ENCODE measurements at regions not wholly inside any gene's neighbourhood (a gene's known extent, or its start where the extent isn't known, plus 50 kb on each side); places are given as distances from the start of the nearest gene placed in this dataset.

DNA sequence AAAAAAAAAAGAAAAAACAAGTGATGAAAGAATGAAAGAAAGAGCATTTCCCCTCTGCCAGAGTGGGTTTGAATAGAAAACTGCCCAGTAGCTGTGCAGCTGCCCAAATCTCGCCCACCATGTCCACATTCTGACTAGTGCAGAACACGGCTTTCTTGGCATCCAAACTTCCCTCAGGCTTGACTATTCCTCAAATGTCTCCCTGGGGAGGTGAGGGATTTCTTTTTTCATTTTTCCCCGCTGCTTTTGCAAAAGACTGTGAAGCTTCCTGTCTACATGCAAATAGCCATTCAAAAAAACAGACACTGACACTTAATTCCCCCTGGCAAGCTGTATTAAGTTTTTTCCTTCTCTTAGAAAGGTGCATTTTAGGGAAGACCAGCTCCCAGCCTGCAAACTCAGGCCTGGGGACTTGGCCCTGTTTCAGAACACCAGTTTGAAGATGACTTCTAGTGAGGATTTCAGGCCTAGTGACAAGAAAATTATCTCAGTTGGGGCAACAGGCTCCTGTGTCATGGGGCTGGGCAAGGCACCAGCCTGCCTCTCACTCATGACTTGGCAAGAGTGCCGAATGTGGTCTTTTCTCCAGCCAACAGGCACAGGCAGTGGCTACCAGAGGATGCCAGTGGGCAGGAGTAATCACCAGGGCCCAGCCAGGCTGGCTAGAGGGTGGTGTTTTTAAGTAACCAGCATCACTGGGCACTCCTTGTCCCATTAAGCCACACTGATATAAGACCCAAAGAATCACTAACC lies 178.1 kb upstream of the NFIA start:
- H2BK120ac ChIP-seq (replicated peaks; ENCODE audit: low read depth, low read length): no peak overlapping the region
- DNase-seq (ENCODE audit: low read depth in 1 of 2, low spot score in 2 of 2) (no peak), FAIRE-seq (no peak)
- H4K91ac ChIP-seq (replicated peaks; ENCODE audit: insufficient read length, low read length): no peak overlapping the region
- TF ChIP-seq, protein P1, sequence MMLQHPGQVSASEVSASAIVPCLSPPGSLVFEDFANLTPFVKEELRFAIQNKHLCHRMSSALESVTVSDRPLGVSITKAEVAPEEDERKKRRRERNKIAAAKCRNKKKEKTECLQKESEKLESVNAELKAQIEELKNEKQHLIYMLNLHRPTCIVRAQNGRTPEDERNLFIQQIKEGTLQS (IDR thresholded peaks at IDR 0.05; ENCODE audit: insufficient read depth, low read depth, low read length): no peak
- no peak for TF ChIP-seq TEAD4 (IDR thresholded peaks at IDR 0.05; ENCODE audit: low read depth, low read length)
- TF ChIP-seq EGR1 (IDR thresholded peaks at IDR 0.05; ENCODE audit: borderline replicate concordance, low read depth, low read length): no peak
- no peak for TF ChIP-seq SP1 (IDR thresholded peaks at IDR 0.05; ENCODE audit: low read depth, low read length)
- no peak for TF ChIP-seq MAFK (IDR thresholded peaks at IDR 0.05; ENCODE audit: low read depth, low read length)
- TF ChIP-seq HDAC2 (IDR thresholded peaks at IDR 0.05; ENCODE audit: borderline replicate concordance in 1 of 2, low read depth in 2 of 2, low read length in 2 of 2): no peak
- H3K23ac ChIP-seq (ENCODE audit: insufficient read length): no peak overlapping the region
- no peak overlapping the region; the same call in 1 of the 2 replicates for H2AFZ ChIP-seq (ENCODE audit: low read length)
- H4K8ac ChIP-seq (ENCODE audit: extremely low read depth, insufficient read depth, low read length): no peak overlapping the region
- no peak overlapping the region; the same call in 1 of the 2 replicates for H2BK12ac ChIP-seq (ENCODE audit: low read depth, low read length)
- H3K4ac ChIP-seq (replicated peaks; ENCODE audit: insufficient read length, low read depth, low read length): no peak overlapping the region
- no peak overlapping the region for H3K4me3 ChIP-seq (ENCODE audit: extremely low read depth in 1 of 4, insufficient read depth in 2 of 4, low read depth in 3 of 4, low read length in 4 of 4)
- ChIA-PET CTCF (ENCODE audit: partially characterized antibody) (interaction anchor here (0.7 to 0.9 kb wide), 3 partner anchors 17 to 56 kb away, joined by 3 to 4 read pairs (median 4); no protein-coding TSS in a partner anchor), POLR2A (ENCODE audit: partially characterized antibody) (interaction anchor here (0.9 kb wide), 1 partner anchor 8 kb away, joined by 4 read pairs; no protein-coding TSS in a partner anchor)
- H3K56ac ChIP-seq (replicated peaks; ENCODE audit: insufficient read length, low read depth, low read length): no peak overlapping the region
- no peaks in the 10 kb centered on the region for H3K36me3 ChIP-seq (ENCODE audit: control insufficient read depth in 2 of 4, insufficient read depth in 4 of 4, low read length in 3 of 4)
- peaks cover 3 to 19% (median 9%) of the 10 kb centered on the region in 4 experiments; a peak in 6 of 7 replicates for H3K4me1 ChIP-seq (replicated peaks in 1 of 4; ENCODE audit: control insufficient read depth in 3 of 4, insufficient read depth in 4 of 4, low read length in 3 of 4)
- H3K79me1 ChIP-seq (ENCODE audit: low read depth, low read length): no peaks in the 10 kb centered on the region
- no peaks in the 10 kb centered on the region for H3K23me2 ChIP-seq (ENCODE audit: low read depth, low read length)
- H3K9ac ChIP-seq (replicated peaks in 1 of 4; ENCODE audit: extremely low read depth in 1 of 4, low read depth in 3 of 4, low read length in 3 of 4): no peak overlapping the region
- peak overlapping the region; percentile 84; the same call in 1 of the 2 replicates for H2BK20ac ChIP-seq (ENCODE audit: low read length)
- H2AK5ac ChIP-seq (ENCODE audit: low read depth, low read length): no peak overlapping the region
- H4K5ac ChIP-seq (ENCODE audit: insufficient read length, low read depth, low read length): no peak overlapping the region
- H2BK5ac ChIP-seq (ENCODE audit: low read depth, low read length): 0 out of 2 replicates have a peak overlapping the region, but pooled peaks have one; percentile 31
- H3K27me3 ChIP-seq (replicated peaks in 1 of 4; ENCODE audit: control insufficient read depth in 3 of 4, extremely low read depth in 1 of 4, insufficient read depth in 3 of 4, low read length in 3 of 4): no peaks in the 10 kb centered on the region
- WGBS, 2 experiments (ENCODE audit: extremely low coverage in 1 of 2, insufficient coverage in 1 of 2, insufficient read length in 1 of 2, insufficient replicate concordance in 2 of 2, low coverage in 1 of 2, low lambda C conversion rate in 2 of 2, missing lambda C conversion rate in 1 of 2): 82% methylated on average over 4 of the region's 4 CpGs; no CpG with 5 or more reads in 1 of the 2 experiments
- H2BK15ac ChIP-seq (ENCODE audit: low read length): peak overlapping the region; percentile 77; the same call in 1 of the 2 replicates
- H4K20me1 ChIP-seq (replicated peaks in 1 of 2; ENCODE audit: control insufficient read depth in 1 of 2, insufficient read depth in 2 of 2, low read length in 2 of 2): no peaks in the 10 kb centered on the region
- H3K9me3 ChIP-seq (ENCODE audit: insufficient read depth in 2 of 2, low read depth in 1 of 2, low read length in 1 of 2): no peaks in the 10 kb centered on the region
- H3K14ac ChIP-seq (ENCODE audit: insufficient read length): no peak overlapping the region
- H3K27ac ChIP-seq (ENCODE audit: low read depth, low read length): no peak overlapping the region
- no peaks in the 10 kb centered on the region for H3K79me2 ChIP-seq (ENCODE audit: control insufficient read depth in 1 of 2, insufficient read depth in 2 of 2, low read length in 2 of 2)
- H3K4me2 ChIP-seq (ENCODE audit: insufficient read depth in 1 of 2, low read depth in 2 of 2, low read length in 2 of 2): no peak overlapping the region
- no peak overlapping the region for H3K18ac ChIP-seq (ENCODE audit: extremely low read depth, low read length)
